OCI-LY1 (cell line): ENCODE measurements at regions not wholly inside any gene's neighbourhood (a gene's known extent, or its start where the extent isn't known, plus 50 kb on each side); places are given as distances from the start of the nearest gene placed in this dataset.
A peak's percentile ranks its signal among the peaks of the same experiment; 100 is the strongest.

ENCODE experiments used
- H2AFZ ChIP-seq: fragments of 200-600 bp; sonication (generic), shearing (Covaris generic); 2 replicates; pipeline ENCODE4 v1.6.0; 2014; ENCODE audit warnings: antibody characterized with exemption, mild to moderate bottlenecking, low read length
- H3F3A ChIP-seq: fragments of 200-600 bp; sonication (generic), shearing (Covaris generic); 2 replicates; pipeline ENCODE4 v1.6.0; 2014; ENCODE audit warnings: mild to moderate bottlenecking, antibody characterized with exemption, low read length, moderate library complexity; ENCODE audit not compliant: insufficient read depth
- H3K27ac ChIP-seq: fragments of 200-600 bp; sonication (generic); 2 replicates; pipeline ENCODE4 v1.5.1; 2014; ENCODE audit warnings: low read length, mixed run types, mild to moderate bottlenecking, low read depth; ENCODE audit not compliant: poor library complexity, severe bottlenecking
- H3K27me3 ChIP-seq: fragments of 200-600 bp; sonication (generic); 2 replicates; pipeline ENCODE4 v1.6.0; 2014; ENCODE audit warnings: antibody characterized with exemption, mild to moderate bottlenecking, low read length, moderate library complexity; ENCODE audit not compliant: insufficient read depth
- H3K36me3 ChIP-seq: fragments of 200-600 bp; sonication (generic); 2 replicates; pipeline ENCODE4 v1.6.1; 2014; ENCODE audit warnings: mild to moderate bottlenecking, antibody characterized with exemption, low read length, moderate library complexity, mixed read lengths; ENCODE audit not compliant: insufficient read depth
- H3K4me1 ChIP-seq: fragments of 200-600 bp; sonication (generic); 2 replicates; pipeline ENCODE4 v1.5.1; 2014; ENCODE audit warnings: mild to moderate bottlenecking, low read length, moderate library complexity; ENCODE audit not compliant: insufficient read depth, severe bottlenecking
- H3K4me2 ChIP-seq: fragments of 200-600 bp; sonication (generic), shearing (Covaris generic); 2 replicates; pipeline ENCODE4 v1.6.1; 2014; ENCODE audit warnings: low read length
- H3K4me3 ChIP-seq: fragments of 200-600 bp; sonication (generic); 2 replicates; pipeline ENCODE4 v1.5.1; 2014; ENCODE audit warnings: low read length, low read depth, mild to moderate bottlenecking, mixed read lengths; ENCODE audit not compliant: poor library complexity, severe bottlenecking
- H3K79me2 ChIP-seq: fragments of 200-600 bp; shearing (Covaris generic); 2 replicates; pipeline ENCODE4 v1.6.1; 2016; ENCODE audit warnings: mixed run types, low read length, mixed read lengths; ENCODE audit not compliant: insufficient read depth
- H3K9ac ChIP-seq: fragments of 200-600 bp; sonication (generic), shearing (Covaris generic); 2 replicates; pipeline ENCODE4 v1.6.1; 2014; ENCODE audit warnings: mild to moderate bottlenecking, low read length, mixed read lengths
- H3K9me2 ChIP-seq: fragments of 200-600 bp; sonication (generic), shearing (Covaris generic); 2 replicates; pipeline ENCODE4 v1.6.1; 2014; ENCODE audit warnings: low read depth, mild to moderate bottlenecking, low read length, mixed read lengths
- H3K9me3 ChIP-seq: fragments of 200-600 bp; shearing (Covaris generic); 2 replicates; pipeline ENCODE4 v1.6.1; 2014; ENCODE audit warnings: low read length, mixed read lengths
- H4K20me1 ChIP-seq: fragments of 200-600 bp; sonication (generic), shearing (Covaris generic); 2 replicates; pipeline ENCODE4 v1.6.0; 2016; ENCODE audit warnings: mild to moderate bottlenecking, low read length; ENCODE audit not compliant: insufficient read depth
- CTCF ChIP-seq: fragments of 200-600 bp; sonication (generic), shearing (Covaris generic); IDR thresholded peaks from 2 replicates; pipeline ENCODE4 v1.5.1; 2017; ENCODE audit warnings: mild to moderate bottlenecking, antibody characterized with exemption, low read length, moderate library complexity, mixed read lengths
- EZH2 ChIP-seq: fragments of 200-600 bp; sonication (generic), shearing (Covaris generic); IDR thresholded peaks from 2 replicates; pipeline ENCODE4 v1.8.0; 2017; ENCODE audit warnings: borderline replicate concordance, mixed run types, mild to moderate bottlenecking, antibody characterized with exemption, low read length, moderate library complexity, mixed read lengths

- no peaks in the 10 kb centered on the region for H3K36me3 ChIP-seq
- peak overlapping the region; percentile 64 for H2AFZ ChIP-seq
- H3K9ac ChIP-seq, result peak overlapping the region; percentile 66
- peaks cover 5% of the 10 kb centered on the region; the same call in 1 of the 2 replicates for H3F3A ChIP-seq
- TF ChIP-seq CTCF (peak; percentile 86), EZH2 (no peak)
- peak overlapping the region; percentile 66 for H3K4me2 ChIP-seq
- H3K4me1 ChIP-seq, result peaks cover 61% of the 10 kb centered on the region
- H3K79me2 ChIP-seq, result no peaks in the 10 kb centered on the region
- no peaks in the 10 kb centered on the region for H3K9me2 ChIP-seq
- no peaks in the 10 kb centered on the region for H3K9me3 ChIP-seq
- no peaks in the 10 kb centered on the region for H4K20me1 ChIP-seq
- H3K27ac ChIP-seq, result peak overlapping the region; percentile 96
- H3K4me3 ChIP-seq, result no peak overlapping the region
- no peaks in the 10 kb centered on the region for H3K27me3 ChIP-seq
These were observed 100.8 kb downstream of the PPM1A start for GRCh38 chr14:60349663-60350365.

GRCh38 chr14:60350366-60350720 is 101.3 kb downstream of the PPM1A start:
- H2AFZ ChIP-seq, result peak overlapping the region; percentile 64
- peak overlapping the region; percentile 37 for H3K9ac ChIP-seq
- peak overlapping the region; percentile 96 for H3K27ac ChIP-seq
- no peaks in the 10 kb centered on the region for H3K79me2 ChIP-seq
- no peak overlapping the region for H3K4me3 ChIP-seq
- H3K4me2 ChIP-seq, result peak overlapping the region; percentile 66
- no peaks in the 10 kb centered on the region for H3K27me3 ChIP-seq
- no peaks in the 10 kb centered on the region for H3K9me3 ChIP-seq
- no peaks in the 10 kb centered on the region for H3K36me3 ChIP-seq
- H3K9me2 ChIP-seq, result no peaks in the 10 kb centered on the region
- peaks cover 5% of the 10 kb centered on the region; the same call in 1 of the 2 replicates for H3F3A ChIP-seq
- H4K20me1 ChIP-seq, result no peaks in the 10 kb centered on the region
- TF ChIP-seq EZH2 (no peak), CTCF (no peak)
- H3K4me1 ChIP-seq, result peaks cover 60% of the 10 kb centered on the region

- peaks cover 3% of the 10 kb centered on the region; the same call in 1 of the 2 replicates for H3F3A ChIP-seq
- no peak overlapping the region for H3K4me3 ChIP-seq
- H3K9me3 ChIP-seq, result no peaks in the 10 kb centered on the region
- no peaks in the 10 kb centered on the region for H3K36me3 ChIP-seq
- no peaks in the 10 kb centered on the region for H3K27me3 ChIP-seq
- peaks cover 46% of the 10 kb centered on the region for H3K4me1 ChIP-seq
- H3K9ac ChIP-seq, result no peak overlapping the region
- no peak overlapping the region for H3K27ac ChIP-seq
- H3K79me2 ChIP-seq, result no peaks in the 10 kb centered on the region
- H3K4me2 ChIP-seq, result no peak overlapping the region
- H3K9me2 ChIP-seq, result no peaks in the 10 kb centered on the region
- H2AFZ ChIP-seq, result peak overlapping the region; percentile 52; the same call in 1 of the 2 replicates
- TF ChIP-seq EZH2, result no peak
- no peak for TF ChIP-seq CTCF
- H4K20me1 ChIP-seq, result no peaks in the 10 kb centered on the region
These were observed 104.4 kb downstream of the PPM1A start for GRCh38 chr14:60353420-60353819.
